Gastroesophageal sphincter (tissue), 4 donors: ENCODE measurements at regions not wholly inside any gene's neighbourhood (a gene's known extent, or its start where the extent isn't known, plus 50 kb on each side); places are given as distances from the start of the nearest gene placed in this dataset.

ENCODE experiments used
- ATAC-seq: fragments of 150-250 bp; one replicate; pipeline ENCODE4 v1.9.1; 2016; ENCODE audit warnings: mild to moderate bottlenecking, moderate library complexity
- H3K27ac ChIP-seq, 4 donors: fragments of 200-600 bp; sonication (generic) in 3 of 4; 1 replicate in 3 of 4; 2 replicates in 1 of 4; pipeline ENCODE4 v1.5.1; 2016 to 2019
- H3K27me3 ChIP-seq: fragments of 200-600 bp; sonication (generic); one replicate; pipeline ENCODE4 v1.5.1; 2019
- H3K36me3 ChIP-seq, 2 donors: fragments of 200-600 bp; sonication (generic); one replicate each; pipeline ENCODE4 v1.5.1; 2019; ENCODE audit warnings: control low read depth in 1 of 2
- H3K4me1 ChIP-seq, 3 donors: fragments of 200-600 bp; sonication (generic); 1 replicate in 2 of 3; 2 replicates in 1 of 3; pipeline ENCODE4 v1.5.1; 2016 to 2019; ENCODE audit warnings: control low read depth in 2 of 3
- H3K4me3 ChIP-seq, 2 donors: fragments of 200-600 bp; sonication (generic); one replicate each; pipeline ENCODE4 v1.5.1; 2019; ENCODE audit warnings: mild to moderate bottlenecking in 1 of 2, moderate library complexity in 1 of 2
- H3K9me3 ChIP-seq, 3 donors: fragments of 200-600 bp; sonication (generic); one replicate each; pipeline ENCODE4 v1.5.1; 2017 to 2019; ENCODE audit warnings: control low read depth in 2 of 3
- EP300 ChIP-seq: sonication (generic); formaldehyde crosslinking; IDR thresholded peaks from one replicate; pipeline ENCODE4 v1.6.1; 2017; ENCODE audit warnings: antibody characterized with exemption, mild to moderate bottlenecking
- POLR2A ChIP-seq, 2 donors: fragments of 450-650 bp; IDR thresholded peaks; one replicate each; pipeline ENCODE4 v1.6.1; 2017; ENCODE audit warnings: antibody characterized with exemption in 2 of 2, mild to moderate bottlenecking in 2 of 2, moderate library complexity in 1 of 2
- POLR2AphosphoS5 ChIP-seq: sonication (generic); formaldehyde crosslinking; IDR thresholded peaks from one replicate; pipeline ENCODE4 v1.6.1; 2017; ENCODE audit warnings: antibody characterized with exemption
- WGBS, 2 donors: methylation state at CpG; one replicate each; pipeline ENCODE4 v1.1.5; 2018; ENCODE audit warnings: low coverage in 1 of 2; 5-methylcytosine and 5-hydroxymethylcytosine counted together
- TF ChIP-seq, protein P1 (sequence below), 4 experiments: fragments of 200-600 bp in 2 of 4; fragments of 450-650 bp in 2 of 4; sonication (generic) in 1 of 4; IDR thresholded peaks; one replicate each; pipeline ENCODE4 v1.5.1; 2017 to 2019; ENCODE audit warnings: antibody characterized with exemption in 4 of 4, mild to moderate bottlenecking in 2 of 4, moderate library complexity in 2 of 4

DNA sequence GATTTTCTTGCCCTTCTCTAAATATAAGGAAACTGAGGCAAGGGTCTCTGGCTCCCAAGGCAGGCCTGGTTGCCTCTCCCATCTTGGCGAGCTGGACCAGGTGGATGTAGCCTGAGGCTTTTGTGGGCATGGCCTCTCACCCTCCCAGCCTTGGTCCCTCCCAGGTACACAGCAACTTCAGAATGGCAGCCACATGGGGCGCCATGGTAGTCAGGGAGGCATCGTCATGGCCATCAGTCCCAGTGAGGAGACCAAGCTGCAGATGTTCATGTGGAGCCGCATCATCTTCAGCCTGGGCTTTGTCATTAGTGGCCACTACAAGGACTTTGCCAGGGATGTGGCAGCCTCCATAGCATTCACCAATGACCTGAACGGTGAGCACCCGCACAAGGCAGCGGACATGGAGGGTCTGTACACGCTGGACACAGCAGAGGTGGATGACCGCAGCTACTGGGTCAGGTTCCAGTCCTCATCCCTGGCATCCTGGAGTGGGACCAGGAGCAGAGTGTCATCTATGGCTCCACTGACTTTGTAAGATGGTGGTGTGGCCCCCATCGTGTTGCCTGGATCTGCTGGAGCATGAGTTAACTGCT is 165.8 kb upstream of the ZNF267 start:
- 100% methylated on average over 3 of the region's 10 CpGs; no CpG with 5 or more reads in 1 of the 2 donors for WGBS, 2 donors
- ATAC-seq: no peak
- Histone ChIP-seq H3K27me3 (no peaks in the 10 kb centered on the region), H3K9me3 (no peaks in the 10 kb centered on the region), H3K4me3 (no peak overlapping the region), H3K4me1 (no peaks in the 10 kb centered on the region), H3K27ac (no peak overlapping the region), H3K36me3 (peaks cover 0 to 67% of the 10 kb centered on the region in 2 donors)
- TF ChIP-seq EP300: no peak

GRCh38 chr16:31708348-31708747 is 165.3 kb upstream of the ZNF267 start:
- WGBS, 2 donors: no CpG with 5 or more reads among the region's 8 CpGs
- Histone ChIP-seq H3K27ac (no peak overlapping the region), H3K27me3 (no peaks in the 10 kb centered on the region), H3K36me3 (peaks cover 0 to 62% of the 10 kb centered on the region in 2 donors), H3K4me3 (no peak overlapping the region), H3K4me1 (no peaks in the 10 kb centered on the region), H3K9me3 (no peaks in the 10 kb centered on the region)
- TF ChIP-seq, protein P1, sequence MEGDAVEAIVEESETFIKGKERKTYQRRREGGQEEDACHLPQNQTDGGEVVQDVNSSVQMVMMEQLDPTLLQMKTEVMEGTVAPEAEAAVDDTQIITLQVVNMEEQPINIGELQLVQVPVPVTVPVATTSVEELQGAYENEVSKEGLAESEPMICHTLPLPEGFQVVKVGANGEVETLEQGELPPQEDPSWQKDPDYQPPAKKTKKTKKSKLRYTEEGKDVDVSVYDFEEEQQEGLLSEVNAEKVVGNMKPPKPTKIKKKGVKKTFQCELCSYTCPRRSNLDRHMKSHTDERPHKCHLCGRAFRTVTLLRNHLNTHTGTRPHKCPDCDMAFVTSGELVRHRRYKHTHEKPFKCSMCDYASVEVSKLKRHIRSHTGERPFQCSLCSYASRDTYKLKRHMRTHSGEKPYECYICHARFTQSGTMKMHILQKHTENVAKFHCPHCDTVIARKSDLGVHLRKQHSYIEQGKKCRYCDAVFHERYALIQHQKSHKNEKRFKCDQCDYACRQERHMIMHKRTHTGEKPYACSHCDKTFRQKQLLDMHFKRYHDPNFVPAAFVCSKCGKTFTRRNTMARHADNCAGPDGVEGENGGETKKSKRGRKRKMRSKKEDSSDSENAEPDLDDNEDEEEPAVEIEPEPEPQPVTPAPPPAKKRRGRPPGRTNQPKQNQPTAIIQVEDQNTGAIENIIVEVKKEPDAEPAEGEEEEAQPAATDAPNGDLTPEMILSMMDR (IDR thresholded peaks at IDR 0.05): no peak
- no peak for TF ChIP-seq POLR2AphosphoS5
- TF ChIP-seq EP300: no peak
- no peak for TF ChIP-seq POLR2A (IDR thresholded peaks at IDR 0.05)
- ATAC-seq: no peak

- TF ChIP-seq, protein P1 (IDR thresholded peaks at IDR 0.05): no peak
- TF ChIP-seq POLR2A (IDR thresholded peaks at IDR 0.05): no peak
- H3K27ac ChIP-seq: no peak overlapping the region
- no peak for ATAC-seq
- no peaks in the 10 kb centered on the region for H3K9me3 ChIP-seq
- no peaks in the 10 kb centered on the region for H3K27me3 ChIP-seq
- WGBS, 2 donors: 93 to 100% methylated on average over 2 to 3 of the region's 9 CpGs
- H3K4me1 ChIP-seq: peaks cover 0 to 4% (median 1%) of the 10 kb centered on the region in 3 donors
- H3K4me3 ChIP-seq: no peak overlapping the region
- H3K36me3 ChIP-seq: peaks cover 0 to 53% of the 10 kb centered on the region in 2 donors
Observed at GRCh38 chr16:31709181-31709580, 164.4 kb upstream of the ZNF267 start.

DNA sequence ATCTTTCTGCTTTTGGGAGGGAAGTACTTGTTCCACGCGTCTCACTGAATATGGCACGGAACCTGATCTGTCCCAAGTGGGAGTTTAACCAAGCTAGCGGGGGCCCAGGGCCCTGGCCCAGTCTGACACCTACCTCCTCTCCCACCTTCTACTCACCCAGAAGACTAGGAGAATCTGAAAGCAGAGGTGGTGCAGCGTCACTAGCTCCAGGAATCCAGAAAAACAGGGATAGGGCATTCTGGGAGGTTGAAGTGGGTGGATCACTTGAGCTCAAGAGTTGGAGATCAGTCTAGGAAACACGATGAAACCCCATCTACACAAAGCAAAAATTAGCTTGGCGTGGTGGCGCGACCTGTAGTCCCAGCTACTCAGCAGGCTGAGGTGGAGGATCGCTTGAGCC is 163.5 kb upstream of the ZNF267 start:
- Histone ChIP-seq H3K36me3 (peaks cover 0 to 44% of the 10 kb centered on the region in 2 donors), H3K27me3 (no peaks in the 10 kb centered on the region), H3K27ac (no peak overlapping the region), H3K4me3 (no peak overlapping the region), H3K4me1 (peaks cover 0 to 13% (median 7%) of the 10 kb centered on the region in 3 donors), H3K9me3 (no peaks in the 10 kb centered on the region)
- no peak for ATAC-seq
- TF ChIP-seq POLR2AphosphoS5 (no peak), EP300 (no peak), POLR2A (IDR thresholded peaks at IDR 0.05) (no peak)
- TF ChIP-seq, protein P1 (IDR thresholded peaks at IDR 0.05): no peak
- WGBS, 2 donors: 95 to 97% methylated on average over 6 of the region's 10 CpGs

DNA sequence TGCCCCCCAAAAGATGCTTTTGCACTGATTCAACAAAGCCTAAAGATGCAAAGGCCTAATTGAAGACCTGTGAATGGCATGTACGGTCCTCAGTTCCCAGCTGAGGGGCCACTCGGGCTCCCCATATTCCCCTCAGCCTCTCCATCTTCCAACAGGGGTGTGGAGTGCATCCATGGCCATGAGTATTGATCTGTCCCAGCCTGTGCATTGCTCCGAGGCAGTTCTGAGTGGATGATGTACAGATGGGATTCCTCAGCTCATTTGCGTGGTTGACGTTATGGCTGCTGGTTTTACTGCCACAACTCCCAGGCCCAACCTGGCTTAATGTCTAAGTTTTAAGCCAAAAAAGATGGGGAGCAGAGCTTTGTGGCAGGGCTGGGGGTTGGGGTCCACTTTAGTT is 162.7 kb upstream of the ZNF267 start:
- TF ChIP-seq POLR2A (IDR thresholded peaks at IDR 0.05): no peak
- TF ChIP-seq, protein P1 (IDR thresholded peaks at IDR 0.05): no peak
- no peak for TF ChIP-seq EP300
- no peak for TF ChIP-seq POLR2AphosphoS5
- WGBS, 2 donors: 66 to 80% methylated on average over 3 to 5 of the region's 5 CpGs
- no peak for ATAC-seq

More for the DNA sequence above, 162.7 kb upstream of the ZNF267 start:
- Histone ChIP-seq H3K27ac (no peak overlapping the region), H3K4me1 (peaks cover 0 to 21% (median 7%) of the 10 kb centered on the region in 3 donors), H3K27me3 (no peaks in the 10 kb centered on the region), H3K36me3 (peaks cover 0 to 36% of the 10 kb centered on the region in 2 donors), H3K4me3 (no peak overlapping the region), H3K9me3 (no peaks in the 10 kb centered on the region)
